HUES48 (cell line): ENCODE measurements at regions not wholly inside any gene's neighbourhood (a gene's known extent, or its start where the extent isn't known, plus 50 kb on each side); places are given as distances from the start of the nearest gene placed in this dataset.

Experiments
- H3K27ac ChIP-seq: one replicate; pipeline ENCODE4 v1.7.0; 2013; ENCODE audit warnings: low read depth, low read length, inconsistent platforms
- H3K27me3 ChIP-seq: 2 replicates; pipeline ENCODE4 v1.6.1; 2013; ENCODE audit warnings: mild to moderate bottlenecking, low read length; ENCODE audit not compliant: control insufficient read depth, insufficient read depth
- H3K36me3 ChIP-seq: 2 replicates; pipeline ENCODE4 v1.6.1; 2013; ENCODE audit warnings: low read length; ENCODE audit not compliant: control insufficient read depth, insufficient read depth
- H3K4me1 ChIP-seq: 2 replicates; pipeline ENCODE4 v1.6.1; 2013; ENCODE audit warnings: mild to moderate bottlenecking, low read length; ENCODE audit not compliant: control insufficient read depth, insufficient read depth
- H3K4me3 ChIP-seq: 2 replicates; pipeline ENCODE4 v1.5.1; 2013; ENCODE audit warnings: mild to moderate bottlenecking, low read depth, low read length
- H3K9ac ChIP-seq: 2 replicates; pipeline ENCODE4 v1.6.1; 2013; ENCODE audit warnings: mild to moderate bottlenecking, low read depth, low read length, moderate library complexity
- H3K9me3 ChIP-seq: 2 replicates; pipeline ENCODE4 v1.6.1; 2013; ENCODE audit warnings: low read length; ENCODE audit not compliant: control insufficient read depth, insufficient read depth

DNA sequence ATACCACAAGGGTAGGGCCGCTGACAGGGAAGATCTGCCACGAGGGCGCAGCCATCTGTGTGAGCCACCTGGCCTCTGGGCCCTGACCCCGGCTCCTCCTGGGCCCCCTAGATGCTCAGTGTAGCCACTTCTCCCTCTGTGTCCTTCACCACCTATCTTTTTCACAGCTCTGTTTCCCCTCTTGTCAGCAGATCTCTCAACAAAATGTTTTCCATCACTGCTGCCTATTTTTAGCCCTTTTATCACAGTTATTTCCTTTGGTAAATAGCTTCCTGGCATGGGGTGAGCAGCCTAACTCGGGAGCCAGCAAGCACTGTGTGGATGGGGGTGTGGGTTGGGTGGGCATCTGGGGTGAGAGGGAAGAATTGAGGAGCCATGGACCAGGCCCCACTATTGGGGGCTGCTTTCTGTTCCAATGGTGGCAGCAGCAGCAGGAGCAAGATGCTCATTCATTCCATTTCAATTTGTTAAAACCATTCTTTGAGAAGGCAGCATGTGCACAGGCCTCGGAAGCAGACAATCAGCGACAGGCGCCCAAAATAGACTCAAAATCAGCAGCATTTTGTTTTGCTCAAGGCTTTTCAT lies 135.2 kb upstream of the NAV2 start:
- Histone ChIP-seq H3K9ac (no peak overlapping the region), H3K4me1 (no peaks in the 10 kb centered on the region), H3K27ac (no peak overlapping the region), H3K9me3 (no peaks in the 10 kb centered on the region), H3K36me3 (no peaks in the 10 kb centered on the region), H3K27me3 (no peaks in the 10 kb centered on the region), H3K4me3 (no peak overlapping the region)

DNA sequence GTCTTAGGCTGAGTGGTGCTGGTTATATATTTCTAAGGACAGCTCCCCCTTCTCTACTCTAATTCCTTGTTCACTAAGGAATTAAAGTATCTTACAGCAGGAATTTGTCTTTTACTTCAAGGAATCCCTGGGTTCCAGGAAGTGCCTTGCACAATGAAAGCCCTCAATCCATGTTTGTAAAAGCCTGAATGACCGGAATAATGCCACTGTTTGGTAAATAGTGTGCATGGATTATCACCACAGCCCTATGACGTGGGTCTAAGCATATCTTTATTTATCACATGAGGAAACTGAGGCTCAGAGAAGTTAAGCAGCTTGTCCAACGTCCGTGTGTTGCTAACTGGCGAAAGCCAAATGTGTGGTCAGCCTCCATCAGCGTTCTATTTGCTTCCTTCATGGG lies 135.7 kb upstream of the NAV2 start:
- Histone ChIP-seq H3K27me3 (no peaks in the 10 kb centered on the region), H3K4me1 (no peaks in the 10 kb centered on the region), H3K4me3 (no peak overlapping the region), H3K9me3 (no peaks in the 10 kb centered on the region), H3K9ac (no peak overlapping the region), H3K36me3 (no peaks in the 10 kb centered on the region), H3K27ac (no peak overlapping the region)

DNA sequence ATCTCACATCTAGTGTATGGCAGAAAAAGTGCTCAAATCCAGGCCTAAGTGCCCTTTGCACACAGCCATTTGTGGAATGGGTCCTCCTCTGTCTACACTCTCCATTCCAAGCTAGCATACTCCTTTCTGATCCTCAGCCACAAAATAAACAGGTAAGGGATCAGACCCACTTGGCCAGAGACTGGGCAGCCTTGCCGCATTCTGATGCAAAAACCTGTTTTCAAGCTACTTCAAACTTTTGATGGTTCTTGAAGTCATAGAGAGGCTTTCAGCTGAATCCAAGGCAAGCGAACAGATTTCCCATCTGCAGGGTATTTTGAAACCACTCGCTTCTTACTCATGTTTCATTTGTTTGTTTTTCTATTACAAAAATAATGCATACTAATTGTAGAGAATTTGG lies 136.6 kb upstream of the NAV2 start:
- no peaks in the 10 kb centered on the region for H3K4me1 ChIP-seq

DNA sequence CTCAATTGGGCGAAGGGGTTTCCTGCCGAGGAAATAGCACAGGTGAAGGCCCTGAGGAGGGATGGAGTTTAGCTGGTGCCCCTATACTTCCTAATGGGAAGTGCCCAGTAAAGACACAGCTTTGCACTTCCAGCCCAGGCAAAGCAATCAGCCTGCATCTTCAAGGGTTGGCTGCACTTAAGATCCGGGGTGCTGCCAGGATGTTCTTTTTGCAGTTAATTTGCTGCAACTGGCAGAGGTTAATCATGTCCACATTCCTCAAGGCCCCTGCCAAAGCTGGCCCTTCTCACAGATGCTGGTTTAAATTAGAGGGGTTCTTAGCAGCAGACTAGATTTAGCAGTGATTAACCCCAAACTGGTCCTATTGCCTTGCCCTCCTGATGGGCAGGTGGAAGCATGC lies 137.7 kb upstream of the NAV2 start:
- Histone ChIP-seq H3K9ac (no peak overlapping the region), H3K36me3 (no peaks in the 10 kb centered on the region), H3K9me3 (no peaks in the 10 kb centered on the region), H3K4me1 (no peaks in the 10 kb centered on the region), H3K4me3 (no peak overlapping the region), H3K27me3 (no peaks in the 10 kb centered on the region), H3K27ac (no peak overlapping the region)

More for the DNA sequence above, 136.6 kb upstream of the NAV2 start:
- no peak overlapping the region for H3K27ac ChIP-seq
- H3K4me3 ChIP-seq: no peak overlapping the region
- no peaks in the 10 kb centered on the region for H3K27me3 ChIP-seq
- H3K36me3 ChIP-seq: no peaks in the 10 kb centered on the region
- no peaks in the 10 kb centered on the region for H3K9me3 ChIP-seq
- H3K9ac ChIP-seq: no peak overlapping the region

DNA sequence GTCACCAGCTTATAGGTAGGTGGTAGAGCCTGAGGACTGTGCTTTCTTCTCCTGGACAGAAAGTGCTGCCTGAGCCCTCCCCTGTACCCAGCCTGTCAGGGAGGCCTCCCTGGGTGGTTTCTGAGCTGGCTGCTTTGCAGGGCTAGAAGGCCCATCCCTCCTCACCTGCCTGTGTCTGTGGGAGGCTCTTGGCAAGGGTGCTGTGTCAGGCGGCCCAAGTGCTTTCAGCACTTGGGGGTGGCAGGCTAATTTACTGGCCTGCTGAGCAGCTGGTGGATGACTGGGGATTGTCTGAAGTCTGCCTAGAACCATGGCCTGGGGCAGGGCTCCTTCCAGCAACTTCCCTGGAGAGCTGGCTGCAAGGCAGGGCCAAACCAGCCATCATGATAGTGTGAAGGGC lies 139.0 kb upstream of the NAV2 start:
- no peak overlapping the region for H3K9ac ChIP-seq
- H3K4me1 ChIP-seq: no peaks in the 10 kb centered on the region
- no peaks in the 10 kb centered on the region for H3K9me3 ChIP-seq
- H3K27me3 ChIP-seq: no peaks in the 10 kb centered on the region
- H3K4me3 ChIP-seq: no peak overlapping the region
- no peak overlapping the region for H3K27ac ChIP-seq
- H3K36me3 ChIP-seq: no peaks in the 10 kb centered on the region

DNA sequence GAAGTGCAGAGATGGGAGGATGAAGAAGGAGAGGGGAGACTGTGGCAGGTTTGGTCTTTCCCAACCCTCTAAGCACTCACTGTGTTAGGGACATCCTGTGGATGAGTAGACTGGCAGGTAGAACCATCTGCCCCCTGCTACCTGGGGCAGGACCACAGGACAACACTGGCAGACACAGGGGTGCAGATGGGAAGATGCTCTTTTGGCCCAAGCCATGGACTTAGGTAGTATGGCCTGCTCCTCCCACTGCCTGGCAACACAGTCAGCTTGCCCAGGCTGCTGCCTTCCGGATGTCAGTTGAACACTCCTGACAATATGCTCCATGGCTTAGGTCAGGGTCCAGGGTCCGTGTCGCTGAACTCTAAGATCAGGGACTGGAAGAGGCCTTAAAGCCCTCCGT lies 140.7 kb upstream of the NAV2 start:
- Histone ChIP-seq H3K27me3 (no peaks in the 10 kb centered on the region), H3K9me3 (no peaks in the 10 kb centered on the region), H3K4me1 (no peaks in the 10 kb centered on the region), H3K36me3 (no peaks in the 10 kb centered on the region), H3K27ac (no peak overlapping the region), H3K4me3 (no peak overlapping the region), H3K9ac (no peak overlapping the region)

DNA sequence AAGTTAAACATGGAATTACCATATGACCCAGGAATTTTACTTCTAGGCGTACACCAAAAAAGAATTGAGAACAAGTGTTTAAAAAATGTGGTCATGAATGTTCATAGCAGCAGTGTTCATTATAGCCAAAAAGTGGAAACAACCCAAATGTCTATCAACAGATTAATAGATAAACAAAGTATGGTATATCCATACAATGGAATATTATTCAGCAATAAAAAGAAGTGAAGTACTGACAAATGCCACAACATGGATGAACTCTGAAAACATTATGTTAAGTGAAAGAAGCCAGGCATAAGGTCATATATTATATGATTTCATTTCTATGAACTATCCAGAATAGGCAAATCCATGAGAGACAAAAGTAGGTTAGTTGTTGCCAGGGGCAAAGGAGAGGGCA lies 141.7 kb upstream of the NAV2 start:
- H3K9ac ChIP-seq: no peak overlapping the region
- no peak overlapping the region for H3K27ac ChIP-seq
- no peaks in the 10 kb centered on the region for H3K9me3 ChIP-seq
- H3K4me3 ChIP-seq: no peak overlapping the region
- no peaks in the 10 kb centered on the region for H3K4me1 ChIP-seq
- no peaks in the 10 kb centered on the region for H3K27me3 ChIP-seq
- H3K36me3 ChIP-seq: no peaks in the 10 kb centered on the region

DNA sequence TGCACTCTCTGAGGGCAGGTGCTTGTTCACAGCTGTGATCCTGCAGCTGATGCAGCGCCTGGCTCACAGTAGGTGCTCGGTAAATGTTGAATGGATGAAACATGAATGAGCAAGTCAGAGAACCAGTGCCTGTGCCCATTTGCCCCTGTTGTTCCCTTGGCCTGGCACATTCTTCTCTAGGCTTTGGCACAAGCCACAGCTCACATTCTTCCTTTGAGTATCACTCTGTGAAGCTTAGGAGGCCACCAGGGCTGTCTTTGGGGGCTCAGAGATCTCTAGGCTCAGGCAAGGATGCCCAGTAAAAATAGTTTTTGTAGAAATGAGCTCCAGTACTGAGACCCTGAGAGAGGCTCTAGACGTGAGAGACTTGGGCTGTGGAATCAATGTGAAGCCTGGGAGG lies 144.6 kb upstream of the NAV2 start:
- Histone ChIP-seq H3K4me1 (no peaks in the 10 kb centered on the region), H3K4me3 (no peak overlapping the region), H3K9ac (no peak overlapping the region), H3K9me3 (no peaks in the 10 kb centered on the region), H3K36me3 (no peaks in the 10 kb centered on the region), H3K27ac (no peak overlapping the region), H3K27me3 (0 out of 2 replicates have a peak, but pooled peaks cover 3% of the 10 kb centered on the region)

DNA sequence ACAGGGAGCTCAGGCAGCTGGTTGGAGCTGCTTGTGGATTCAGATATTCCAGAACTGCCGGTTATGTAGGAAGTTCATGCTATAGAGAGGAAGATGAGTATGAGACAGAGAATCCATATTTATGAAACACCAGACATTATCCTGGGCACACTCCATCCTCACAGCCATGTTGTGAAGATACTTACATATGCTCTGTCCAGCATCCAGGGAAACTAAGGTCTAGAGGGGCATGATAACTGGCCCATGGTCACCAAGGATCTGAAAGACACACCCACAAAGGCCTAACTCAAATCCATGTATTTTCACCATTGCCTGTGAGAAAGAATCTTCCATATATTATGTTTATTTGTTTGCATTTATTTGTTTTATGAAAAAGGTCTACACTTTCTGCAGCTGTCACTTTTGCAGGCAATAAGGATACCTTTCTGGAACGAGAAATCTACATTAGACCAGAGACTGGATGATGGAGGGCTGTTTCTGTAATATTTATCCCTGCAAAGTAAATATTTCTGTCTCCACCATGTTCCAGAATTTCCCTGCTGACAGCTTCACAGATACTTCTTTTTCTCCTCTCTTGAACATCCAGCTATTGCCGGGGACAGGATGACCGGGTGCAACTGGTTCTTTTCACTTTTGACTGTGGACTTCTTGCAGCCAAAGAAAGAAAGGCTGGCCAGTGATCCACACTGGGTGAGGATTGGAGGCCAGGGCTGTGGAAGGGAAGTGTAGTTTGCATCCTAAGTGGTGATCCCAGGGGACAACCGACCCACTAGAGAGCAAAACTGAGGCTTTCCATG lies 145.9 kb upstream of the NAV2 start:
- H3K27ac ChIP-seq: no peak overlapping the region
- 0 out of 2 replicates have a peak, but pooled peaks cover 3% of the 10 kb centered on the region for H3K27me3 ChIP-seq
- H3K4me1 ChIP-seq: no peaks in the 10 kb centered on the region
- no peaks in the 10 kb centered on the region for H3K9me3 ChIP-seq
- H3K4me3 ChIP-seq: no peak overlapping the region
- H3K9ac ChIP-seq: no peak overlapping the region
- H3K36me3 ChIP-seq: no peaks in the 10 kb centered on the region

DNA sequence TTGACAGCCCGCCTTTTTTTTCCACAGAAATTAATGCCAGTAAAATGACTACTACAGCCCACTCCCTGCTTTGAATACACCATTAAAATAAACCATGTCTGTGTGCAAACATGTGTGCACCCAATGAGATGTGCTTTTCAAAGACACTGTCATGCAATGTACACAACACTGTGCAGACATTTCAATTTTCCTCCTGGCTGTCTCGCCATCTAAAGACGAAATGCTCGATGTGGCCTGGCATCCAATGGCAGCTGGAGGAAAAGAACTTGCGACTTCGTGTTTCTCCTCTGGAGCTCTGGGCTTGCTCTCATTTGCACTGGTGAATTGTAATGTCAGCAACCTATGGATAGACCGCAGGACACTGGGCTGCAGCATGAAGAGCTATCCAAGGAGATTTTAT lies 147.0 kb upstream of the NAV2 start:
- no peak overlapping the region for H3K27ac ChIP-seq
- H3K9me3 ChIP-seq: no peaks in the 10 kb centered on the region
- 0 out of 2 replicates have a peak, but pooled peaks cover 3% of the 10 kb centered on the region for H3K27me3 ChIP-seq
- H3K4me1 ChIP-seq: no peaks in the 10 kb centered on the region
- H3K36me3 ChIP-seq: no peaks in the 10 kb centered on the region
- H3K4me3 ChIP-seq: no peak overlapping the region
- no peak overlapping the region for H3K9ac ChIP-seq

DNA sequence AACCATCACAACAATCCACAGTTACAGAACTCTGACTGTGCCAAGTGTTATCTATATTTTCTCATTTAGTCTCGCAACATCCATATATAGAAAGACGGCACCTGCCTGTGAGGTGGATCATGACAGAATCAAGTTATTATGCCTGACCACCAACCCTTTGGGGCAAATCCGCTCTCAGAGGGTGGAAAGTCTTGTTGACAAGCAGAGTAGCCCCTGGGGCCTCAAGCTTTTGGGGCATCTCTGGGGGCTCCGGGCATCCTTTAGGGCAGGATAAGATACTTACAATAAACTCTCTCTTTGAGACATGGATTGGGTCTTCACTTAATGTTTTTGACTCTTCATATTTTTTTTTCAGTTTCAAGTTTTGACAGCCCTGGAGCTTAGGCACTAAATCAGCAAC lies 150.5 kb upstream of the NAV2 start:
- Histone ChIP-seq H3K36me3 (no peaks in the 10 kb centered on the region), H3K4me1 (no peaks in the 10 kb centered on the region; the same call in 1 of the 2 replicates), H3K27ac (no peak overlapping the region), H3K9ac (no peak overlapping the region), H3K27me3 (peaks cover 3% of the 10 kb centered on the region; the same call in 1 of the 2 replicates), H3K4me3 (no peak overlapping the region), H3K9me3 (no peaks in the 10 kb centered on the region)
